Thyroid gland (tissue), 4 donors: ENCODE measurements at regions not wholly inside any gene's neighbourhood (a gene's known extent, or its start where the extent isn't known, plus 50 kb on each side); places are given as distances from the start of the nearest gene placed in this dataset.
A peak's percentile ranks its signal among the peaks of the same experiment; 100 is the strongest.

Source experiments
- DNase-seq, 2 donors: peaks; one replicate each; pipeline ENCODE4 v3.0.0-alpha.2; 2019
- H3K27ac ChIP-seq, 3 donors: fragments of 200-600 bp; sonication (generic); 1 replicate in 2 of 3; 2 replicates in 1 of 3; pipeline ENCODE4 v1.5.1; 2016 to 2019; ENCODE audit warnings: mild to moderate bottlenecking in 1 of 3, moderate library complexity in 1 of 3
- H3K27me3 ChIP-seq: fragments of 200-600 bp; sonication (generic); one replicate; pipeline ENCODE4 v1.5.1; 2019
- H3K36me3 ChIP-seq, 2 donors: fragments of 200-600 bp; sonication (generic); one replicate each; pipeline ENCODE4 v1.5.1; 2016 to 2019
- H3K4me1 ChIP-seq, 2 donors: fragments of 200-600 bp; sonication (generic); one replicate each; pipeline ENCODE4 v1.5.1; 2017 to 2019
- H3K4me3 ChIP-seq, 3 donors: fragments of 200-600 bp; sonication (generic); replicated peaks in 1 of 3; 1 replicate in 2 of 3; 2 replicates in 1 of 3; pipeline ENCODE4 v1.5.1; 2016; ENCODE audit warnings: mild to moderate bottlenecking in 1 of 3
- H3K9me3 ChIP-seq: fragments of 200-600 bp; sonication (generic); one replicate; pipeline ENCODE4 v1.5.1; 2017
- POLR2A ChIP-seq, 2 donors: fragments of 450-650 bp; IDR thresholded peaks; one replicate each; pipeline ENCODE4 v1.6.1; 2017; ENCODE audit warnings: antibody characterized with exemption in 2 of 2, mild to moderate bottlenecking in 2 of 2, moderate library complexity in 1 of 2
- WGBS, 2 donors: methylation state at CpG; one replicate each; pipeline ENCODE4 v1.1.5; 2017; 5-methylcytosine and 5-hydroxymethylcytosine counted together
- intact Hi-C: fragments of 100-400 bp; cut with DNase I; formaldehyde crosslinking; loops from one replicate; pipeline ENCODE4 v1.15.1; 2023
- TF ChIP-seq, protein P1 (sequence below), 6 experiments: fragments of 200-600 bp in 3 of 6; fragments of 450-650 bp in 3 of 6; sonication (generic) in 3 of 6; IDR thresholded peaks; one replicate each; pipeline ENCODE4 v1.5.1; 2016 to 2019; ENCODE audit warnings: antibody characterized with exemption in 6 of 6, mild to moderate bottlenecking in 2 of 6, inconsistent platforms in 1 of 6, moderate library complexity in 1 of 6

- H3K36me3 ChIP-seq = no peaks in the 10 kb centered on the region
- WGBS, 2 donors = 0 to 1% methylated on average over 38 to 40 of the region's 67 CpGs
- H3K27ac ChIP-seq = peak overlapping the region; percentile 99 to 100 (median 100)
- H3K4me1 ChIP-seq = peaks cover 4 to 10% of the 10 kb centered on the region in 2 donors
- no peaks in the 10 kb centered on the region for H3K9me3 ChIP-seq
- H3K27me3 ChIP-seq = no peaks in the 10 kb centered on the region
- peak; percentile 35 to 83 for TF ChIP-seq POLR2A (IDR thresholded peaks at IDR 0.05)
- TF ChIP-seq, protein P1, sequence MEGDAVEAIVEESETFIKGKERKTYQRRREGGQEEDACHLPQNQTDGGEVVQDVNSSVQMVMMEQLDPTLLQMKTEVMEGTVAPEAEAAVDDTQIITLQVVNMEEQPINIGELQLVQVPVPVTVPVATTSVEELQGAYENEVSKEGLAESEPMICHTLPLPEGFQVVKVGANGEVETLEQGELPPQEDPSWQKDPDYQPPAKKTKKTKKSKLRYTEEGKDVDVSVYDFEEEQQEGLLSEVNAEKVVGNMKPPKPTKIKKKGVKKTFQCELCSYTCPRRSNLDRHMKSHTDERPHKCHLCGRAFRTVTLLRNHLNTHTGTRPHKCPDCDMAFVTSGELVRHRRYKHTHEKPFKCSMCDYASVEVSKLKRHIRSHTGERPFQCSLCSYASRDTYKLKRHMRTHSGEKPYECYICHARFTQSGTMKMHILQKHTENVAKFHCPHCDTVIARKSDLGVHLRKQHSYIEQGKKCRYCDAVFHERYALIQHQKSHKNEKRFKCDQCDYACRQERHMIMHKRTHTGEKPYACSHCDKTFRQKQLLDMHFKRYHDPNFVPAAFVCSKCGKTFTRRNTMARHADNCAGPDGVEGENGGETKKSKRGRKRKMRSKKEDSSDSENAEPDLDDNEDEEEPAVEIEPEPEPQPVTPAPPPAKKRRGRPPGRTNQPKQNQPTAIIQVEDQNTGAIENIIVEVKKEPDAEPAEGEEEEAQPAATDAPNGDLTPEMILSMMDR (IDR thresholded peaks at IDR 0.05) = peak; percentile 18 to 73 (median 60)
- peak overlapping the region; percentile 47 to 63 (median 60) for H3K4me3 ChIP-seq
- intact Hi-C loops = loop anchor here (5.0 to 10.0 kb wide), 2 partner anchors 71 to 516 kb away; partner anchors contain the start of gene ADSS2
- DNase-seq = peak; percentile 94 to 96
Observed at GRCh38 chr1:244970744-244971551, 106.6 kb upstream of the HNRNPU start.

DNA sequence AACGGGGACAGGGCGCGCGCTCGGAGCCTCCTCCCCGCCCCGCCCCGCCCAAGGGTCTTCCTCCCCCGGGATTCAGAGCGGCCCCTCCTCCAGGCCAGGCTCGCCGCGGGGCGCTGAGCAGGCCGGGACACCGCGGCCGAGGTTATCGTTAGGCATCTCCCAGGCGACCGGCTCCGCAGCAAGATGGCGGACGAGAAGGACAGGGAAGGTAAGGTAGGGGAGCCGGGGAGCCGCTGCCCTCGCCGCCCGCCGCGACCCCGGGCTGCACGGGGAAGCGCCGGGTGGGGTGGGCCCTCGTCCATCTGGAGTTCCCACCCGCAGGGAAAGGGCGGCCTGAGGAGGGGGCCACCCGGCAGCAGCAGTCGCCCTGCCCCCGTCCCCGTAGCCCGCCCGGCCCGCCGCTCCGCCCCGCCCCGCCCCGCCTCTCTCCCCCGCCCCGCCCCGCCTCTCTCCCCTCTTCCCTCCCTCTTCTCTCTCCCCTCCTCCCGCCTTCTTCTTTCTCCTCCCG is 105.9 kb upstream of the HNRNPU start:
- H3K9me3 ChIP-seq = no peaks in the 10 kb centered on the region
- peak; percentile 73 to 90 for TF ChIP-seq POLR2A (IDR thresholded peaks at IDR 0.05)
- TF ChIP-seq, protein P1 (IDR thresholded peaks at IDR 0.05) = no peak
- intact Hi-C loops = loop anchor here (5.0 to 10.0 kb wide), 2 partner anchors 72 to 515 kb away; partner anchors contain the start of gene ADSS2
- DNase-seq = peak; percentile 81
- peak overlapping the region in 2 of 3 donors; percentile 63 to 95 for H3K4me3 ChIP-seq
- no peaks in the 10 kb centered on the region for H3K36me3 ChIP-seq
- peak overlapping the region; percentile 99 to 100 (median 100) for H3K27ac ChIP-seq
- H3K4me1 ChIP-seq = peaks cover 4 to 10% of the 10 kb centered on the region in 2 donors
- 1% methylated on average over 17 to 25 of the region's 55 CpGs for WGBS, 2 donors
- no peaks in the 10 kb centered on the region for H3K27me3 ChIP-seq

DNA sequence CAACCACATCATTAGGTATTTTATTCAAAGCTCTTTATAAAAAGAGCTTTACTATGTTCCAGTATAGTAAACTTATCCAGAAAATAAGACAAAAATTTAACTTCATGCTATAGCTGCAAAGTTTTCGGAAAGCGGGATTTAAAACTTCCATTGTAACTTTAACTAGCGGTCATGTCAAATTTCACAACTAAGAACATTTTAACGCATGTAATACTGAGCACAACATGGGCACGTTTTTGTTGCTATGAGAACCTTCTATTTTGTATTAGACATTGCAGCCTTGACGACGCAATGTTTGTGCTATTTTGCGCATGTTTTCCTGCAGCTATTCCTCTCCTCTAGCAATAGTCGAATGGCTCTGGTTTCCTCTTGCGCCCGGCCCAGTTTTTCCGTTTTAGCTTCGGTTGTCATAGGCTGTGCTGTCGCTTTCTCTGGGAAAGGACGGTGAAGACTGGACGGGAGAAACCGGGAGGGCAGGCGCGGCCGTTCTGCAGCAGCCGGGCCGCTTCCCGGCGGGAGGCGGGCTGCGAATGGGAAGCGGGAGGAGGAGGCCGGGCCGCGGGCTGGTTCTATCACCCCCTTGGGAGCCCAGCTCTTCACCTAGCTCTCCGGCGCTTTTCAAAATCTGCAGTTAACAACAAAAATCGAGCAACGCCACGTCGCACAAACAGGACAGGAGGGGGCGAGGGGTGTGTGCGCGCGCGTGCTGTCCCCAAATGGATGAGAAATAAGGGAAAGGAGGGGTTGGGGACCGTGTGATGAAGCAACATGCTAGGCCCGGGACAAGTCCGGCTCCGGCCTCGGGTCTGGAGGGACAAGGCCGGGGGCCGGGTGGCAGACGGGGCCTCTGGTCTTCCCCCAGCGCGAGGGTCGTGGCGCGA is 105.3 kb upstream of the HNRNPU start:
- H3K9me3 ChIP-seq = no peaks in the 10 kb centered on the region
- peaks cover 10 to 14% of the 10 kb centered on the region in 2 donors for H3K4me1 ChIP-seq
- intact Hi-C loops = loop anchor here (5.0 to 10.0 kb wide), 4 partner anchors 73 to 515 kb away; partner anchors contain the start of genes ADSS2, DESI2 and HNRNPU
- peak overlapping the region; percentile 99 to 100 (median 100) for H3K27ac ChIP-seq
- no peaks in the 10 kb centered on the region for H3K27me3 ChIP-seq
- TF ChIP-seq POLR2A (IDR thresholded peaks at IDR 0.05) = peak in 1 of 2 donors; percentile 85
- TF ChIP-seq, protein P1 (IDR thresholded peaks at IDR 0.05) = no peak
- H3K36me3 ChIP-seq = no peaks in the 10 kb centered on the region
- WGBS, 2 donors = 3% methylated on average over 43 to 47 of the region's 54 CpGs
- H3K4me3 ChIP-seq = peak overlapping the region in 2 of 3 donors; percentile 63 to 95
- peak; percentile 79 to 85 for DNase-seq

GRCh38 chr1:244968881-244969280 is 104.5 kb upstream of the HNRNPU start:
- Histone ChIP-seq H3K36me3 (no peaks in the 10 kb centered on the region), H3K27me3 (no peaks in the 10 kb centered on the region), H3K27ac (peak overlapping the region; percentile 99 to 100 (median 100)), H3K4me1 (peaks cover 17 to 21% of the 10 kb centered on the region in 2 donors), H3K9me3 (no peaks in the 10 kb centered on the region), H3K4me3 (peak overlapping the region in 1 of 3 donors; percentile 63)
- DNase-seq = no peak
- intact Hi-C loops = loop anchor here (5.0 kb wide), 2 partner anchors 107 to 317 kb away; partner anchors contain the start of genes DESI2 and HNRNPU
- WGBS, 2 donors = 56 to 60% methylated on average over 4 of the region's 4 CpGs
- no peak for TF ChIP-seq POLR2A (IDR thresholded peaks at IDR 0.05)

GRCh38 chr1:244968471-244968871 is 104.1 kb upstream of the HNRNPU start:
- no peaks in the 10 kb centered on the region for H3K9me3 ChIP-seq
- 74 to 83% methylated on average over 12 of the region's 12 CpGs for WGBS, 2 donors

More at GRCh38 chr1:244968471-244968871, 104.1 kb upstream of the HNRNPU start:
- H3K4me3 ChIP-seq = no peak overlapping the region
- intact Hi-C loops = loop anchor here (5.0 kb wide), 2 partner anchors 106 to 316 kb away; partner anchors contain the start of genes DESI2 and HNRNPU
- H3K4me1 ChIP-seq = peaks cover 21 to 26% of the 10 kb centered on the region in 2 donors
- no peak for DNase-seq
- H3K27ac ChIP-seq = peak overlapping the region; percentile 99 to 100 (median 100)
- no peak for TF ChIP-seq POLR2A (IDR thresholded peaks at IDR 0.05)
- TF ChIP-seq, protein P1 (IDR thresholded peaks at IDR 0.05) = no peak
- no peaks in the 10 kb centered on the region for H3K36me3 ChIP-seq
- no peaks in the 10 kb centered on the region for H3K27me3 ChIP-seq
